ENCODE measurements at regions not wholly inside any gene's neighbourhood (a gene's known extent, or its start where the extent isn't known, plus 50 kb on each side); places are given as distances from the start of the nearest gene placed in this dataset.

- POLR2A ChIA-PET, result no interaction called here
- Mint-ChIP-seq H3K4me3 (no peak overlapping the region), H3K9me3 (ENCODE audit: insufficient read depth) (no peaks in the 10 kb centered on the region), H3K27me3 (ENCODE audit: low read depth) (peaks cover 6% of the 10 kb centered on the region), H3K27ac (no peak overlapping the region), H3K36me3 (ENCODE audit: low read depth) (no peaks in the 10 kb centered on the region), H3K4me1 (ENCODE audit: low read depth) (no peaks in the 10 kb centered on the region)
- DNase-seq (no peak), ATAC-seq (no peak)
- CTCF ChIA-PET, result no interaction called here
These were observed 91.6 kb downstream of the HS1BP3 start for GRCh38 chr2:20559277-20559676.

- peaks cover 6% of the 10 kb centered on the region for H3K27me3 Mint-ChIP-seq (ENCODE audit: low read depth)
- H3K36me3 Mint-ChIP-seq (ENCODE audit: low read depth), result no peaks in the 10 kb centered on the region
- no peak overlapping the region for H3K4me3 Mint-ChIP-seq
- H3K27ac Mint-ChIP-seq, result no peak overlapping the region
- no peak for DNase-seq
- ATAC-seq, result no peak
- H3K9me3 Mint-ChIP-seq (ENCODE audit: insufficient read depth), result no peaks in the 10 kb centered on the region
- H3K4me1 Mint-ChIP-seq (ENCODE audit: low read depth), result no peaks in the 10 kb centered on the region
- ChIA-PET POLR2A (no interaction called here), CTCF (no interaction called here)
These were observed 90.9 kb downstream of the HS1BP3 start for GRCh38 chr2:20560011-20560410.

GRCh38 chr2:20560891-20561636 lies 89.8 kb downstream of the HS1BP3 start:
- POLR2A ChIA-PET, result no interaction called here
- no peaks in the 10 kb centered on the region for H3K36me3 Mint-ChIP-seq (ENCODE audit: low read depth)
- H3K4me1 Mint-ChIP-seq (ENCODE audit: low read depth), result no peaks in the 10 kb centered on the region
- H3K27ac Mint-ChIP-seq, result no peak overlapping the region
- H3K4me3 Mint-ChIP-seq, result no peak overlapping the region
- no peak for ATAC-seq
- no peak for DNase-seq
- CTCF ChIA-PET, result no interaction called here
- H3K9me3 Mint-ChIP-seq (ENCODE audit: insufficient read depth), result no peaks in the 10 kb centered on the region
- peaks cover 6% of the 10 kb centered on the region for H3K27me3 Mint-ChIP-seq (ENCODE audit: low read depth)

GRCh38 chr2:20561637-20562454 lies 89.1 kb downstream of the HS1BP3 start:
- no peak for DNase-seq
- POLR2A ChIA-PET, result no interaction called here
- H3K27ac Mint-ChIP-seq, result no peak overlapping the region
- peaks cover 4% of the 10 kb centered on the region for H3K27me3 Mint-ChIP-seq (ENCODE audit: low read depth)
- CTCF ChIA-PET, result no interaction called here
- no peaks in the 10 kb centered on the region for H3K36me3 Mint-ChIP-seq (ENCODE audit: low read depth)
- no peak for ATAC-seq
- H3K4me1 Mint-ChIP-seq (ENCODE audit: low read depth), result no peaks in the 10 kb centered on the region
- H3K9me3 Mint-ChIP-seq (ENCODE audit: insufficient read depth), result no peaks in the 10 kb centered on the region
- H3K4me3 Mint-ChIP-seq, result no peak overlapping the region

- ChIA-PET POLR2A (no interaction called here), CTCF (no interaction called here)
- peaks cover 2% of the 10 kb centered on the region for H3K27me3 Mint-ChIP-seq (ENCODE audit: low read depth)
- DNase-seq, result no peak
- H3K4me1 Mint-ChIP-seq (ENCODE audit: low read depth), result no peaks in the 10 kb centered on the region
- H3K27ac Mint-ChIP-seq, result no peak overlapping the region
- H3K36me3 Mint-ChIP-seq (ENCODE audit: low read depth), result no peaks in the 10 kb centered on the region
- H3K9me3 Mint-ChIP-seq (ENCODE audit: insufficient read depth), result no peaks in the 10 kb centered on the region
- H3K4me3 Mint-ChIP-seq, result no peak overlapping the region
- no peak for ATAC-seq
These were observed 88.2 kb downstream of the HS1BP3 start for GRCh38 chr2:20562540-20563225.

- Mint-ChIP-seq H3K4me1 (ENCODE audit: low read depth) (no peaks in the 10 kb centered on the region), H3K27me3 (ENCODE audit: low read depth) (peaks cover 2% of the 10 kb centered on the region), H3K9me3 (ENCODE audit: insufficient read depth) (no peaks in the 10 kb centered on the region), H3K27ac (no peak overlapping the region), H3K36me3 (ENCODE audit: low read depth) (no peaks in the 10 kb centered on the region), H3K4me3 (no peak overlapping the region)
- ChIA-PET CTCF (no interaction called here), POLR2A (no interaction called here)
- no peak for DNase-seq
- no peak for ATAC-seq
These were observed 87.6 kb downstream of the HS1BP3 start for GRCh38 chr2:20563251-20563650.

- H3K36me3 Mint-ChIP-seq (ENCODE audit: low read depth), result no peaks in the 10 kb centered on the region
- H3K27me3 Mint-ChIP-seq (ENCODE audit: low read depth), result peaks cover 2% of the 10 kb centered on the region
- no peak for ATAC-seq
- H3K4me1 Mint-ChIP-seq (ENCODE audit: low read depth), result no peaks in the 10 kb centered on the region
- POLR2A ChIA-PET, result no interaction called here
- H3K4me3 Mint-ChIP-seq, result no peak overlapping the region
- CTCF ChIA-PET, result no interaction called here
- no peaks in the 10 kb centered on the region for H3K9me3 Mint-ChIP-seq (ENCODE audit: insufficient read depth)
- no peak for DNase-seq
- no peak overlapping the region for H3K27ac Mint-ChIP-seq
These were observed 87.1 kb downstream of the HS1BP3 start for GRCh38 chr2:20563833-20564232.

GRCh38 chr2:20565101-20565622 lies 85.7 kb downstream of the HS1BP3 start:
- CTCF ChIA-PET, result no interaction called here

GRCh38 chr2:20565623-20566236 lies 85.2 kb downstream of the HS1BP3 start:
- DNase-seq (no peak), ATAC-seq (no peak)
- POLR2A ChIA-PET, result no interaction called here
- Mint-ChIP-seq H3K27ac (no peak overlapping the region), H3K27me3 (ENCODE audit: low read depth) (peaks cover 2% of the 10 kb centered on the region), H3K36me3 (ENCODE audit: low read depth) (no peaks in the 10 kb centered on the region), H3K4me1 (ENCODE audit: low read depth) (no peaks in the 10 kb centered on the region), H3K4me3 (no peak overlapping the region), H3K9me3 (ENCODE audit: insufficient read depth) (no peaks in the 10 kb centered on the region)
- CTCF ChIA-PET, result no interaction called here

More at GRCh38 chr2:20565101-20565622, 85.7 kb downstream of the HS1BP3 start:
- Mint-ChIP-seq H3K9me3 (ENCODE audit: insufficient read depth) (no peaks in the 10 kb centered on the region), H3K4me3 (no peak overlapping the region), H3K27me3 (ENCODE audit: low read depth) (peaks cover 2% of the 10 kb centered on the region), H3K36me3 (ENCODE audit: low read depth) (no peaks in the 10 kb centered on the region), H3K27ac (no peak overlapping the region), H3K4me1 (ENCODE audit: low read depth) (no peaks in the 10 kb centered on the region)
- DNase-seq (no peak), ATAC-seq (no peak)
- POLR2A ChIA-PET, result no interaction called here

GRCh38 chr2:20566331-20566730 lies 84.6 kb downstream of the HS1BP3 start:
- Mint-ChIP-seq H3K36me3 (ENCODE audit: low read depth) (no peaks in the 10 kb centered on the region), H3K27me3 (ENCODE audit: low read depth) (peaks cover 2% of the 10 kb centered on the region), H3K4me1 (ENCODE audit: low read depth) (no peaks in the 10 kb centered on the region), H3K27ac (no peak overlapping the region), H3K4me3 (no peak overlapping the region), H3K9me3 (ENCODE audit: insufficient read depth) (no peaks in the 10 kb centered on the region)
- CTCF ChIA-PET, result no interaction called here
- no peak for DNase-seq
- no peak for ATAC-seq
- POLR2A ChIA-PET, result no interaction called here

- Mint-ChIP-seq H3K9me3 (ENCODE audit: insufficient read depth) (no peaks in the 10 kb centered on the region), H3K27me3 (ENCODE audit: low read depth) (peaks cover 2% of the 10 kb centered on the region), H3K27ac (no peak overlapping the region), H3K4me3 (no peak overlapping the region), H3K4me1 (ENCODE audit: low read depth) (peaks cover 7% of the 10 kb centered on the region), H3K36me3 (ENCODE audit: low read depth) (no peaks in the 10 kb centered on the region)
- ChIA-PET CTCF (no interaction called here), POLR2A (no interaction called here)
- ATAC-seq (no peak), DNase-seq (no peak)
These were observed 83.6 kb downstream of the HS1BP3 start for GRCh38 chr2:20567159-20567925.
